Hippocampal formation (tissue), 2 donors: ENCODE measurements at regions not wholly inside any gene's neighbourhood (a gene's known extent, or its start where the extent isn't known, plus 50 kb on each side); places are given as distances from the start of the nearest gene placed in this dataset.
"Not testable (repeated sequence)": the region's sequence is repeated elsewhere in the genome, so short reads cannot be mapped to it uniquely, and the experiment has no call there.

Experiments used
- DNase-seq, 2 donors: peaks; one replicate each; lab custom pipeline; 2025; lab: John Stamatoyannopoulos, UW

DNA sequence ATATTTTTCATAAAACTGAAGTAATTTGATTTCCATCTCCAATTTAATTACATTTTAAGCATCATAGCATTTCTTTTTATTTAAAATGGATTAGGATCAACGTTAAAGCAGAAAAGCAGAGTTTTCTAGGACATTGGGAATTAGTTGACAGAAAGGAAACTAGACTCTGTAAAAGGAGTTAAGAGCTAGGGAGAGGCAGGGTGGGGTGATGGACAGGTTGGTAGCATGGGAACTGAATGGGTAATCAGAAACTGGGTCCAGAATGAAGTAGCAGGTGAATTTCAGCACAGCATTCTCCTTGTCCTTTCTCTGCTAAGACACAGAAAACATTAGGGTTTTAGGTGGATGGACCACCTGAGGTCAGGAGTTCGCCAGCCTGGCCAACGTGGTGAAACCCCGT is 97.6 kb downstream of the ANAPC4 start:
- no peak for DNase-seq

DNA sequence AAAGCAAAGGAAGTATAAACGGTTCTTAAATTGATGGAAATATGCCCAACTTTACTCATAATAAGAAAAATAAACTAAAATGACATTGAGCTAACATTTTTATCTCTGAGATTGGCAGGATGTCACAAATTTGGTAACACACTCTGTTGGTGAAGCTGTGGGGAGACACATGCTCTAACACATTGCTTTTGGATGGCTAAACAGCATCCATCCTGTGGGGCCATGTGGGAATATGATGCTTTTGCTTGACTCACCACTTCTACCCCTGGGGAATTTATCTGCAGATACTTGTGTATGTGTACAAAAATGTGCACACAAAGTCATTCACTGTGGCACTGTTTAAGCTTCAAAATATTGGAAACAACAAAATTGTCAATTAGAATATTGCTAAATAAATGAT is 100.2 kb downstream of the ANAPC4 start:
- DNase-seq = no peak

DNA sequence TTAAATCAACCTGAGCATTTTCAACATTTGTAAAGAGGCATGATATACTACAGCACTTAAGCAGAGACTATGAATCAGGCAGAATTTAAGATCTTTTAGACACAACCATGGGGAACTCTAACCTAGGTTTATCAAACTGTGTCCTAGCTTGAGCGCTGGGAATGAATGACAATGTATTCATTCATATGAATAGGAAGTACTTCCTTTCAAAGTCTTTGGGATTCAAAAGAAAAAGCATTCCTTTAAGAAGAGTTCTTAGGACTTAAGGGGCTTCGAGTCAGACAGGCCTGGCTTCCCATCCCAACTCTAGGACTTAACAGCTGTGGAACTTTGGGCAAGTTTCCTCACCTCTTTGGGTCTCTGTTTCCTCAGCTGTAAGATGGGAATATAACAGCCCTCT is 104.6 kb downstream of the ANAPC4 start:
- no peak for DNase-seq

DNA sequence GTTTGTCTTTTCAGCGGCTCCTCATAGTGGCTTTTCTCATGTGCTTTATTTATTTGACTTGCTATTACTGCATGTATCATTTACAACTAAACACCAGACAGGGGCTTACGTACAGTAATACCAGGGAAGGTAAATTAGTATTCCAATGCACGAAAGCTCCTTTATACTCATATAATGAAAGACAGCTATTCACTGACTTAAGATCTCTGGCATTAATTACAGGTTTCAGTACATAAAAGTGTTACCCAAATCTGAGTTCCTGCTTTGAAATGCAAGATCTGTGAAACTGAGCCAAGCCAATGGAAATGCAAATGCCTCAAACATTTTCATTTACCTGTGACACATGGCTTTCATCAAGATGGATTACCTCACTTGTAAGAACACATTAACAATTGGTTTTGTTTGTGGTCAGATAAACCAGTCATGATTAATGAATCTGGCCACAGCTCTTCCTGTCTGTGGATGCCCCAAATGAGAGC is 107.2 kb downstream of the ANAPC4 start:
- DNase-seq = no peak

DNA sequence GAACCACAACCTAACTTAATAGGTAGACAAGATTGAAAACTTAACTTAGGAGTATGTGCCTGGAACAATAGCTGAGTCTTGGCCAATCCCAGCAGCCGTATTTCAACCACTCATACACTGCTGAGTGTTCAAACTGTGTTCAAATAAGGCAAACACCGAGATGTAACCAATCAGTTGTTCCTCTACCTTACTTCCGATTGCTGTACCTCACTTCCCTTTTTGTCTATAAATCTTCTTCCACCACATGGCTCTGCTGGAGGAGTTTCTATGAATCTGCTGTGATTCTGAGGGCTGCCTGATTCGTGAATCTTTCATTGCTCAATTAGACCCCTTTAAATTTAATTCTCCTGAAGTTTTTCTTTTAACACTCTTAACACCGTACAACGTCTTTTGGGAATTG is 108.0 kb downstream of the ANAPC4 start:
- DNase-seq = no peak

DNA sequence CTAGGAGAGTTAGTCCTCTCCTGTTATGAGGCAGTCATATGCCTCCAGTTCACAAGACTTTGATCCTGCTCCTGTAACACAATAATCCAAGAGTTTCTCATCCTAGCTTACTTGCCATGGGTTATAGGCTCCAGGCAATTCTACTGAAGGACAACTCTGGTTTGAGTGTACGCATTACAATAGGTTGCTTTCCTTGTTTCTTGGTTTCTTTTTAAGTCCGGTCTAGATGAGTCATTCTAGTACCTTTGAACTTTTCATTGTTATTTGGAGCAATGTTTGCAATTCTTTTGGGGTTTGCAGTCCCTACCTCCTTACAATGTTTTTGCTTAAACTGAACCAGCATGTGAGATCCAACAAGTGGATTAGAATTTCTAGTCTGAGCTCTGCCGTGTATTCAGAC is 109.1 kb downstream of the ANAPC4 start:
- DNase-seq = no peak

DNA sequence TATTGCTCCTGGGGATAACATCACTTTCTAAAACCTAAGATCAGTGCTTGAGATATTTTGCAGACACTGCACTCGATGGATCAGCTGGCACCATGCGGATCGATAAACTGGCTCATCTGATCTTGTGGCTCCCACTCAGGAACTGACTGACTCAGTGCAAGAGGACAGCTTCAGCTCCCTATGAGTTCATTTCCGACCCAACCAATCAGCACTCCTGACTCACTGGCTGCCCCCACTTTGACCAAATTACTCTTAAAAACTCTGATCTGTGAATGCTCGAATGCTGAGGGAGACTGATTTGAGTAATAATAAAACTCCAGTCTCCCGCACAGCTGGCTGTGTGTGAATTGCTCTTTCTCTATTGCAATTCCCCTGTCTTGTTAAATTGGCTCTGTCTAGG is 110.1 kb downstream of the ANAPC4 start:
- no peak for DNase-seq

DNA sequence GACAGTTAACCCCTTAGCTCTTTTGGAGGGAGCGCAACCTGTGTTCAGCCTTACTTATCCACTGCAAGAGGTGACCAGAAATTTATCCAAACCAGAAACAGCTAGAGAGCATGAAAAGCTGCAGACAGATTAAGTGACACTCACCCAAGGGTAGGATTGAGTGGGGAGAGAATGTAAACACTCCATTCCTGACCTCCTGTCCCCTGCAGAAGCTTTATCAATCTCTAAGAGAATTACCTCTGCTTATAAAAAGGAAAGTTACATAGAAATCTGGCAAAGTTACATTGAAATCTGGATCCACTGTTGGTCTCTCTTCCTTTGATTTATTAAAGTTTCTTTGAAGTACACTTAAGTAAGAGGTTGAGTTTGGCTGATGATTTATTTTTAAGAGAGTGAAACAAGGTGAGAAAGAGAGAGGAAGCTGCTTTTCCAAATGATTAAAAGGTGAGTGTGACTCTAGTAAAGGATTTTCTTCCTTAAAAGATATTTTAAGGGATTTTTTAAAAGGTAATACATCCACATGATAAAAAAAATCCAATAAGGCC is 112.3 kb downstream of the ANAPC4 start:
- DNase-seq = no peak

DNA sequence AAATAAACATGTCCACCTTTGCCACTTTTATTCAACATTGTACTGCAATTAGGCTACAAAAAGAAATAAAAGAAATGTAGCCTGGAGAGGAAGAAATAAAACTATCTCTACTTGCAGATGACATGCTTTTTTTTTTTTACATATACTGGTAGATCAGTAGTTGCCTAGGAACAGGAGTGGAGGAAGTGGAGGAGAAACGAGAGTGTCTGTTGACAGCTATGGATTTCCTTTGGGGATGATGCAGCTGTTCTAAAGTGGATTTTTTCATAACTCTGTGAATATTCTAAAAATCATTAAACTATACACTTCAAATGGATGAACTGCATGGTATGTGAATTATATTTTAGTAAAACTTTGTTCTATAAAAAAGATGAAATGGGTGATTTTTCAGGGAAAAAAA is 116.4 kb downstream of the ANAPC4 start:
- no peak for DNase-seq

DNA sequence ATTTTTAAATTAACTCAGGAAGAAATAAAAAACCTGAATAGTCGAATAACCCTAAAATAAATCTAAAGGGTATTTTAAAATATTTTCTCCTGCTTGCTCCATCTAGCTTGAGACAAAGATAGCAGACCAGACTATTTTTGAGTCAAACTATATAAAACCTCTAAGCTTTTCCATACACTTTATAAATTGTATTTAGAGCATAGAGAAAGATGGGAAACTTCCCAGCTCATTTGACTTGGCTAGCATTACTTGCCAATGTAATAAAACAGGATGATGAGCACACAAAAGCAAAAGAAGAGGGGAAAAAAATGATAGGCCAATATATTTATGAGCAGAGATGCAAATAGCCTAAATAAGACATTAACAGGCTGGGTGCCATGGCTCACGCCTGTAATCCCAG is 117.1 kb downstream of the ANAPC4 start:
- no peak for DNase-seq

DNA sequence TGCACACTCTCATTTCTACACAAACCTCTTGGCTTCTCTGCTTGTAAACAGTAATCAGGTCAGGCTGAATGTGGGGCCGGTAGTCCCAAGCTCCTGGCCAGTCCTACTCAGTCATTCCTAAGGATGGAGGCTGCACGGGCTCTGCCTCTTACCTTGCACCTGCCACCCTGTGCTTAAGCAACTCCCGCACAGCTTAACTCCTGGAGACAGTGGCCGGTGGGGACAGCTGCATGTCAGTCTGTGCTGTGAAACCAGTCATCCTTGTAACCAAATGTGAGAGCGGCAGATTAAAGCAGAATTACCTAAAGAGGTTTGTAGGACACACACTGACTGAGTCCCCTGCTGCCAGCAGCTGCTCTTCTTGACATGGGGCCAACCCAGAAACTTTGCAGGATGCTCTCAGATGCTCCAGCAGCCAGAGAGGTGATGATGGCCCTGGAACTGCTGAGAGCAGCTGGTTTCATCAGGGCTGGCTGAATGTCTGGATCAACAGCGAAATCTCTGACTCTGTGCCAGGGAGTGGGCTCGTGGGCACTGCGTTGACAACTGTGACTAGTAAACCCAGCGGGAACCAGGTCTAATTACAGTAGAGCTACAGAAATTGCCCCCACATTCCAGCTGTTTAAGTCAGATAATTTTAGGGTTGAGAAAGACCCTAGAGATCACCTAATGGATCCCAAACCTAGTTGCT is 123.7 kb downstream of the ANAPC4 start:
- DNase-seq = no peak

DNA sequence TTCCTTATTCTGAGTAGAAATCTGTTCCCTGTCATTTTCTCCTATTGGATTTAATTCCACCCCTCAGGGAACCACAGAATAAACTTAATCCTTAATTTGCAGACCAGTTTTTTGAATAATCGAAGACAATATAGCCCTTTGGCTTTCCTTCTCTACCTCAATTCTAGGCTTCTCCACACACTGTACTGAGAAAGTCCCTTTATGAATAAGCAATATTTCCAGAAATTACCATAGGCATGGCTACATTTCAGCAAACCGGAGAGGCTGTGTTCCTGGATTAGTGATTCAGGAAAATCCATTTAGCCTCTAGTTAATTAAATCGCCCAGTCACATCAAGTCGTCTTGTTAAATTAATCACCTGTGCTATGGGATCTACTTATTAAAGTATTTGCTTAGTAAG is 125.1 kb downstream of the ANAPC4 start:
- DNase-seq = no peak

DNA sequence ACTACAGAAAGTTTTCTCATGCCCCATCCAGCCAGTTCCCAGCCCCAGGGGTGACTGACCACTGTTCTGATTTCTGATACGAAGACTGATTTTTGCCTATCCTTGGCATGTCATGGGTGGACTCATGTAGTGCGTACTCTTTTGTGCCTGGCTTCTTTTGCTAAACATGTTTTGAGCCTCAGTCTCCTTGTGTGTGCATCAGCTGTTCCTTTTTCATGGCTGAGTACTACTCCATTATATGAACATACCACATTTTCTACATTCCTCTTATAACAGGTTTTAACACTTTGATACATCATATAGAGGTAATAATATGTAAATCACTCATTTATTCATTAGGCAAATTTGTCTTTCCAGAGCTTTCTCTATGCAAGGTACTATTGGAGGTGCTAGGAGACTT is 126.7 kb downstream of the ANAPC4 start:
- DNase-seq = no peak

DNA sequence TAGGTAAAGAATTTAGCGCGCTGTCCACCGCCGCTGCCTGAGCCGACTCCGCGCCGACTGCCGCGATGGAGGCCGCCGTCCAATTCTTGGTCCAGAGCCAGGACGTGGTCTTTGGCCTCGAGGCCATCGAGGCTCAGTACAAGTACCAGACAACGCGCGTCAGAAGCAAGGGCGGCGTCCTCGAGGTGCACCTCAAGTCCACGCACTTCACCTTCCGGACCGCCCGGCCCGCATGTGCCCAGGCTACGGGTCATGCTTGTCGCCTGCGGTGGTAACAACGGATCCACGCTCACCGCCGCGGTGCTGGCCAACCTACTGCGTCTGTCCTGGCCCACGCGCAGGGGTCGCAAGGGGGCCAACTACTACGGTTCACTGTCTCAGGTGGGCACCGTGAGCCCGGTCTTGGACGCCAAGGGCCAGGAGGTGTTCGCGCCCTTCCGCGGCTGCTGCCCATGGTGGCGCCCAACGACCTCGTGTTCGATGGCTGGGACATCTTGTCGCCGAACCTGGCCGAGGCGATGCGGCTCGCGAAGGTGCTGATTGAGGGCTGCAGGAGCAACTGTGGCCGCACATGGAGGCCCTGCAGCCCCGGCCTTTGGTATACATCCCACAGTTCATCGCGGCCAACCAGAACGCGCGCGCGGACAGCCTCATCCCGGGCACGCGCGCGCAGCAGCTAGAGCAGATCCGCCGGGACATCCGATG is 128.0 kb downstream of the ANAPC4 start:
- DNase-seq = no peak

DNA sequence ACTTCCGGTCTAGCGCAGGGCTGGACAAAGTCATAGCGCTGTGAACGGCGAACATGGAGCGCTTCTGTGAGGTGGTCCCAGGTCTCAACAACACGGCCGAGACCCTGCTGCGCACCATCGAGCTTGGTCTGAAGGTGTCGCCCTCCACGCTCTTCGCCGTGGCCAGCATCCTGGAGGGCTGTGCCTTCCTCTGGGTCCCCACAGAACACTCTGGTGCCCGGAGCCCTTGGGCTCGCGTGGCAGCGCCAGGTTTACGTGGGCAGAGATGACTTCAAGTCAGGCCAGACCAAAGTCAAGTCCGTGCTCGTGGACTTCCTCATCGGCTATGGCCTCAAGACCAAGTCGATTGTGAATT is 128.6 kb downstream of the ANAPC4 start:
- DNase-seq = no peak

DNA sequence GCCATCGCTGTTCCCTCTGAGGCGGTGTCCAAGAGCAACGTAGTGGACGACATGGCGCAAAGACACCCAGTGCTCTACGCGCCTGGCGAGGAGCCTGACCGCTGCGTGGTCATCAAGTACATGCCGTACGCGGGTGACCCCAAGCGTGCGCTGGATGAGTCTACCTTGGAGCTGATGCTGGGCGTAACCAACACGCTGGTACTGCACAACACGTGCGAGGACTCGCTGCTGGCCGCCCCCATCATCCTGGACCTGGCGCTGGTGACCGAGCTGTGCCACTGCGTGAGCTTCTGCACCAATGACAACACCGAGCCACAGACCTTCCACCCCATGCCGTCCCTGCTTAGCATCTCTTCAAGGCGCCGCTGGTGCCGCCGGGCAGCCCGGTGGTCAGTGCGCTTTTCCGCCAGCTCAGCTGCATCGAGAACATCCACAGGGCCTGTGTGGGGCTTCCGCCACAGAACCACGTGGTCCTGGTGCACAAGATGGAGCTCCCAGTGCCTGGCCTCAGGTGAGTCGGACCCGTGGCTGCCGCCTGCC is 129.0 kb downstream of the ANAPC4 start:
- DNase-seq = no peak

DNA sequence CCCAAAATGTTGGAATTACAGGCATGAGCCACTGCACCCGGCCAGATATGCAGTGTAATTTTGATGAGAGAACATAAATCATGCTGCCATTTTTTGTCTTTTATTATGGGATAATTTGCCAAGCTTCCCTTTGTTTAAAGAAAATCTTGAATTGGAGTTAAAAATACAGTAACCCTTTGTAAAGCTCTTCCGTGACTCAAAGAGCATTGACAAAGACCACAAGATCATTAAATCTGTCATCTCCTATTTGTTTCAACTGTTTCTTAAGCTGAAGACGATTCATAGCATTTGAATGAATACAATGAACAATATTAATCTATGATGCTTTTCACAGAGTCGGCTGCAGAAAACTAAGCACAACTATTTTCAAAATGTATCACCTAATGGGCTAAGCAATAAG is 132.6 kb downstream of the ANAPC4 start:
- no peak for DNase-seq

DNA sequence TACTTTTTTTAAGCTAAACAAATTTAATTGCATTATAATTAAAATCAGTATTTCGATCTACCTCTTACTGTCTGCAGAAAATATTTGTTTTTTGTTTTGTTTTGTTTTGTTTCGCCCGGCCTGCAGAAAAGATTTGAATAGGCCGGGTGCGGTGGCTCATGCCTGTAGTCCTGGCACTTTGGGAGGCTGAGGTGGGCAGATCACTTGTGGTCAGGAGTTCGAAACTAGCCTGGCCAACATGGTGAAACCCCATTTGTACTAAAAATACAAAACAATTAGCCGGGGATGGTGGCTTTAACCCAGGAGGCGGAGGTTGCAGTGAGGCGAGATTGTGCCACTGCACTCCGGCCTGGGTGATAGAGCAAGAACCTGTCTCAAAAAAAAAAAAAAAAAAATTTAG is 134.8 kb downstream of the ANAPC4 start:
- not testable (repeated sequence) for DNase-seq

DNA sequence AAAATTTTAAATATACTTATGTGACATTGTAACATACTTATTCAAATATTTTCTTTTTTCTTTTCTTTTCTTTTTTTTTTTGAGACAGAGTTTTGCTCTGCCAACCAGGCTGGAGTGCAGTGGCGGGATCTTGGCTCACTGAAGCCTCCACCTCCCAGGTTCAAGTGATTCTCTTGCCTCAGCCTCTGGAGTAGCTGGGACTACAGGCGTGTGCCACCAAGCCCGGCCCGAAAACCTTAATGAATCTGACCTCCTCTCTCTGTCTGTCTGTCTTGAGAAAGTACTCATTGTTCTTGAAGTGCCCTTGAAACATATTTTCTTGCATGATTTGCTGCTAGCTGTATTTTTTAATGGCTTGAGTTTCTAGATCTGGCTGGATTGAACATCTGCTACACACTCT is 136.8 kb downstream of the ANAPC4 start:
- DNase-seq = no peak

DNA sequence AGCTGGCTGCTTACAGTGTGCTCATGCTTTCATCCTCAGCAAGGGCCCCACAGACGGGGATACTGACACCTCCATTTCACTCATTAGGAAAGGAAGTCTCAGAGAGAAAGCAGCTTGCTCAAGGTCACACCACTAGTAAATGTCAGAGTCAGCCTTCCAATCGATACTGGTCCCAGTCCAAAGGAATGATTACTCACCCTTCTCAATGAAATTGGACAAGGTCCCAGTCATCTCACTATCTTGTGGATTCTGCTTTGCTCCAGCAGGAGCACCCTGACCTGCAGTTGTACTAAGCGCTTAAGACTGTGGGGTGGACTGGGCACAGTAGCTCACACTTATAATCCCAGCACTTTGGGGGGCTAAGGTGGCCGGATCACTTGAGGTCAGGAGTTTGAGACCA is 132.2 kb upstream of the SLC34A2 start:
- DNase-seq = no peak

DNA sequence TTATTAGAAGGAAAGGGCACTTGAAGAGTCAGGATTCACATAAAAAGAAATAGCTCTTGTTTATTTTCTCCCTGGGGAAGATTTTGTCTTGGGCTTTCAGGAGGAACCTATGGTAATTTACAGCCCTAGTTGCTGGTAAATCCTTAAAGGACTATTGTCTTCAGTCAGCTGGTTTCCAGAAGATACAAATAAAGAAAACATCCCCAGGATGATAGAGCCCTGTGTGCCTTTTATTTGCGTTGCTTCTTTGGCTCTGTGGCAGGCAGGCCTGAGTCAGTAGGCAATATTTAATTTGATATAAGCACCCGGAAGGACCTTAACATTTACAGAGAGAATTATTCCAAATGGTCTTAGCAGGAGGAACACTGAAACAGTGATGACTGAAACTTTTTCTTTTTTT is 131.0 kb upstream of the SLC34A2 start:
- DNase-seq = no peak

DNA sequence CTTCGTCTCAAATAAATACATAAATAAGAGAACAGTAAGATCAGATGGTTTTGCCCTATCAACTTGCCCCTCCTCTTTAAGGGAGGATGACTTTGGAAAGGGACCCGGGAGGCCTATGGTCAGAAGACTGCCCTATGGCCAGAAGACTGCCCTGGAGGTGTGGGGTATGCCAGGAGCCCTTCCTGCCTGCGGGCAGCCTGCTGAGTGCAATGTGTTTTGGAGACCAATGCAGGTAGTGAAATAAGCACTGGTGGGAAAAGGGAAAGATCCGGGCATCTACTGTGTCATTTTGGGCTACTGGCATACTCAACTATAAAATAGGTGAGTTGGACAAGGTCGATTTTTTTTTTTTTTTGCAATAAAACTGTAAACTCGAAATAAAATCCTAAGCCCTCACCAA is 129.8 kb upstream of the SLC34A2 start:
- no peak for DNase-seq

DNA sequence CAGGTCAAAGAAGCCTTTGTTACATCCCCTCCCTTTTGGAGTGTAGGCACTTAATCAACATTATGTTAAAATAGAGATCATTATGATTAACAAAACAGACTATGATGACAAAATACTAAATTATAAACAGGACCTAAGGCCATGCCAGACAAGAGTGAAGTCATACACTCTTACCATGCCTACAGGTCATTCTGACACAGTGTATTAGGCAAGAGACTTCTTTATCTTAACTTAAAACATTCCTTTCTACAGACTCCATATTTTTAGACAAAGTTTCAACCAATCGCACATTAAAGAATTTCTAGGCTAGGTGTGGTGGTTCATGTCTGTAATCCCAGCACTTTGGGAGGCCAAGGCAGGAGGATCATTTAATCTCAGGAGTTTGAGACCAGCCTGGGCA is 128.6 kb upstream of the SLC34A2 start:
- no peak for DNase-seq
